Neural cell (in vitro differentiated cells): ENCODE measurements at regions not wholly inside any gene's neighbourhood (a gene's known extent, or its start where the extent isn't known, plus 50 kb on each side); places are given as distances from the start of the nearest gene placed in this dataset.

ENCODE experiments used
- H2AFZ ChIP-seq: fragments of 200-600, 300-800 bp; sonication (generic), shearing (Covaris generic); 2 replicates; pipeline ENCODE4 v1.6.0; 2014; ENCODE audit warnings: low read depth, mild to moderate bottlenecking, antibody characterized with exemption, low read length, moderate library complexity
- H3F3A ChIP-seq: fragments of 200-600 bp; shearing (Covaris generic); 2 replicates; pipeline ENCODE4 v1.6.1; 2016; ENCODE audit warnings: mild to moderate bottlenecking, moderate library complexity, mixed read lengths, antibody characterized with exemption, low read length; ENCODE audit not compliant: insufficient read depth, poor library complexity, severe bottlenecking
- H3K27ac ChIP-seq: fragments of 200-600, 300-800 bp; sonication (generic), shearing (Covaris generic); 2 replicates; pipeline ENCODE4 v1.5.1; 2014; ENCODE audit warnings: mild to moderate bottlenecking, low read length, moderate library complexity
- H3K27me3 ChIP-seq: fragments of 300-800, 200-600 bp; sonication (generic), shearing (Covaris generic); 2 replicates; pipeline ENCODE4 v1.6.0; 2014; ENCODE audit warnings: mild to moderate bottlenecking, low read depth, low read length, moderate library complexity; ENCODE audit not compliant: insufficient read depth
- H3K36me3 ChIP-seq: fragments of 300-800, 200-600 bp; sonication (generic), shearing (Covaris generic); 2 replicates; pipeline ENCODE4 v1.5.1; 2014; ENCODE audit warnings: mild to moderate bottlenecking, antibody characterized with exemption, low read length, moderate library complexity; ENCODE audit not compliant: insufficient read depth
- H3K4me2 ChIP-seq: fragments of 300-800, 200-600 bp; sonication (generic), shearing (Covaris generic); 2 replicates; pipeline ENCODE4 v1.6.0; 2014; ENCODE audit warnings: mild to moderate bottlenecking, low read length
- H3K4me3 ChIP-seq: fragments of 300-800, 200-600 bp; sonication (generic), shearing (Covaris generic); 2 replicates; pipeline ENCODE4 v1.5.1; 2014; ENCODE audit warnings: mild to moderate bottlenecking, low read length, moderate library complexity
- H3K79me2 ChIP-seq: fragments of 200-600 bp; shearing (Covaris generic); replicated peaks from 2 replicates; pipeline ENCODE4 v1.6.0; 2014; ENCODE audit warnings: mild to moderate bottlenecking, low read length, moderate library complexity; ENCODE audit not compliant: insufficient read depth
- H3K9ac ChIP-seq: fragments of 300-800, 200-600 bp; sonication (generic), shearing (Covaris generic); 2 replicates; pipeline ENCODE4 v1.6.1; 2016; ENCODE audit warnings: mild to moderate bottlenecking, low read length, mixed read lengths
- H3K9me2 ChIP-seq: fragments of 200-600 bp; shearing (Covaris generic); 2 replicates; pipeline ENCODE4 v1.6.1; 2016; ENCODE audit warnings: mild to moderate bottlenecking, low read length, mixed read lengths; ENCODE audit not compliant: insufficient read depth
- H3K9me3 ChIP-seq: fragments of 200-600, 300-800 bp; sonication (generic), shearing (Covaris generic); 2 replicates; pipeline ENCODE4 v1.6.1; 2016; ENCODE audit warnings: mild to moderate bottlenecking, mixed run types, low read length, moderate library complexity, mixed read lengths
- H4K20me1 ChIP-seq: fragments of 200-600 bp; shearing (Covaris generic); 2 replicates; pipeline ENCODE4 v1.6.1; 2016; ENCODE audit warnings: mild to moderate bottlenecking, mixed run types; ENCODE audit not compliant: insufficient read depth
- EP300 ChIP-seq: fragments of 450-650 bp; conservative IDR thresholded peaks from 2 replicates; pipeline ENCODE4 v1.6.1; 2014; ENCODE audit warnings: antibody characterized with exemption, mild to moderate bottlenecking, moderate library complexity; ENCODE audit not compliant: poor library complexity, severe bottlenecking
- EZH2 ChIP-seq: fragments of 200-600, 300-800 bp; shearing (Covaris generic), sonication (generic); IDR thresholded peaks from 2 replicates; pipeline ENCODE4 v1.6.1; 2014; ENCODE audit warnings: antibody characterized with exemption, low read length, borderline replicate concordance, mild to moderate bottlenecking; ENCODE audit not compliant: insufficient read depth, poor library complexity, severe bottlenecking
- MXI1 ChIP-seq: fragments of 450-650 bp; conservative IDR thresholded peaks from 2 replicates; pipeline ENCODE4 v1.6.1; 2014; ENCODE audit warnings: antibody characterized with exemption, mild to moderate bottlenecking; ENCODE audit not compliant: poor library complexity, severe bottlenecking
- POLR2AphosphoS5 ChIP-seq: IDR thresholded peaks from 2 replicates; pipeline ENCODE4 v1.6.1; 2012
- RAD21 ChIP-seq: fragments of 450-650 bp; conservative IDR thresholded peaks from 2 replicates; pipeline ENCODE4 v1.6.1; 2014; ENCODE audit warnings: antibody characterized with exemption, mild to moderate bottlenecking, moderate library complexity
- SMC3 ChIP-seq: fragments of 450-650 bp; conservative IDR thresholded peaks from 2 replicates; pipeline ENCODE4 v1.6.1; 2014; ENCODE audit warnings: antibody characterized with exemption, mild to moderate bottlenecking, moderate library complexity; ENCODE audit not compliant: poor library complexity
- TAF1 ChIP-seq: IDR thresholded peaks from 2 replicates; pipeline ENCODE4 v1.6.1; 2012; ENCODE audit warnings: low read depth
- TF ChIP-seq, protein P1 (sequence below): fragments of 450-650 bp; IDR thresholded peaks from 2 replicates; pipeline ENCODE4 v1.5.1; 2014; ENCODE audit warnings: antibody characterized with exemption, mild to moderate bottlenecking, moderate library complexity; ENCODE audit not compliant: poor library complexity, severe bottlenecking
- TF ChIP-seq, protein P2 (sequence below): IDR thresholded peaks from 2 replicates; pipeline ENCODE4 v1.6.1; 2012; ENCODE audit warnings: borderline replicate concordance

DNA sequence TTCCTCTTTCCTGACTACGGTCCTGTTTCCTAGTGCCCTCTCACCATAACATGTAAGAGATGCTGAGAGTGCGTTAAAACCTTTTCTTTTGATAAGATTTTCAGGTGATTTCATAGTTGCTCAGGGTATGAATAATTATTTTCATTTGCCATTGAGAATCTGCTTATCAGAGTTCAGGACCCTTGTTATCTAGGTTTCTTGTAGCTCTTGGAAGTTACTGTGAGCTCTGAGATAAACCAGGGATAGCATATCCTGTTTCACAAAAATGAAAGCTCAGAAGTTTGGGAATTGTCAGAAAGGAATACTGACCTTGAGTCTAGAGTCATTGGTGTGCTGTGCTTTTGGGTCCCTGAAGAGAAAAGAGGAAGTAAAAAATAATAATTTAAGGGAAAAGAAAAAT lies 76.8 kb upstream of the PRKG1 start:
- Histone ChIP-seq H2AFZ (no peak overlapping the region), H3K9me2 (no peaks in the 10 kb centered on the region), H3K36me3 (no peaks in the 10 kb centered on the region), H3F3A (no peaks in the 10 kb centered on the region), H3K9ac (no peak overlapping the region), H3K9me3 (no peaks in the 10 kb centered on the region), H3K27me3 (peaks cover 22% of the 10 kb centered on the region), H4K20me1 (no peaks in the 10 kb centered on the region), H3K79me2 (no peaks in the 10 kb centered on the region), H3K4me2 (no peak overlapping the region), H3K4me3 (no peak overlapping the region), H3K27ac (no peak overlapping the region)
- no peak for TF ChIP-seq MXI1
- no peak for TF ChIP-seq RAD21
- no peak for TF ChIP-seq SMC3
- TF ChIP-seq POLR2AphosphoS5, result no peak
- TF ChIP-seq TAF1, result no peak
- TF ChIP-seq, protein P1, sequence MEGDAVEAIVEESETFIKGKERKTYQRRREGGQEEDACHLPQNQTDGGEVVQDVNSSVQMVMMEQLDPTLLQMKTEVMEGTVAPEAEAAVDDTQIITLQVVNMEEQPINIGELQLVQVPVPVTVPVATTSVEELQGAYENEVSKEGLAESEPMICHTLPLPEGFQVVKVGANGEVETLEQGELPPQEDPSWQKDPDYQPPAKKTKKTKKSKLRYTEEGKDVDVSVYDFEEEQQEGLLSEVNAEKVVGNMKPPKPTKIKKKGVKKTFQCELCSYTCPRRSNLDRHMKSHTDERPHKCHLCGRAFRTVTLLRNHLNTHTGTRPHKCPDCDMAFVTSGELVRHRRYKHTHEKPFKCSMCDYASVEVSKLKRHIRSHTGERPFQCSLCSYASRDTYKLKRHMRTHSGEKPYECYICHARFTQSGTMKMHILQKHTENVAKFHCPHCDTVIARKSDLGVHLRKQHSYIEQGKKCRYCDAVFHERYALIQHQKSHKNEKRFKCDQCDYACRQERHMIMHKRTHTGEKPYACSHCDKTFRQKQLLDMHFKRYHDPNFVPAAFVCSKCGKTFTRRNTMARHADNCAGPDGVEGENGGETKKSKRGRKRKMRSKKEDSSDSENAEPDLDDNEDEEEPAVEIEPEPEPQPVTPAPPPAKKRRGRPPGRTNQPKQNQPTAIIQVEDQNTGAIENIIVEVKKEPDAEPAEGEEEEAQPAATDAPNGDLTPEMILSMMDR, result no peak
- TF ChIP-seq EP300, result no peak
- TF ChIP-seq, protein P2, sequence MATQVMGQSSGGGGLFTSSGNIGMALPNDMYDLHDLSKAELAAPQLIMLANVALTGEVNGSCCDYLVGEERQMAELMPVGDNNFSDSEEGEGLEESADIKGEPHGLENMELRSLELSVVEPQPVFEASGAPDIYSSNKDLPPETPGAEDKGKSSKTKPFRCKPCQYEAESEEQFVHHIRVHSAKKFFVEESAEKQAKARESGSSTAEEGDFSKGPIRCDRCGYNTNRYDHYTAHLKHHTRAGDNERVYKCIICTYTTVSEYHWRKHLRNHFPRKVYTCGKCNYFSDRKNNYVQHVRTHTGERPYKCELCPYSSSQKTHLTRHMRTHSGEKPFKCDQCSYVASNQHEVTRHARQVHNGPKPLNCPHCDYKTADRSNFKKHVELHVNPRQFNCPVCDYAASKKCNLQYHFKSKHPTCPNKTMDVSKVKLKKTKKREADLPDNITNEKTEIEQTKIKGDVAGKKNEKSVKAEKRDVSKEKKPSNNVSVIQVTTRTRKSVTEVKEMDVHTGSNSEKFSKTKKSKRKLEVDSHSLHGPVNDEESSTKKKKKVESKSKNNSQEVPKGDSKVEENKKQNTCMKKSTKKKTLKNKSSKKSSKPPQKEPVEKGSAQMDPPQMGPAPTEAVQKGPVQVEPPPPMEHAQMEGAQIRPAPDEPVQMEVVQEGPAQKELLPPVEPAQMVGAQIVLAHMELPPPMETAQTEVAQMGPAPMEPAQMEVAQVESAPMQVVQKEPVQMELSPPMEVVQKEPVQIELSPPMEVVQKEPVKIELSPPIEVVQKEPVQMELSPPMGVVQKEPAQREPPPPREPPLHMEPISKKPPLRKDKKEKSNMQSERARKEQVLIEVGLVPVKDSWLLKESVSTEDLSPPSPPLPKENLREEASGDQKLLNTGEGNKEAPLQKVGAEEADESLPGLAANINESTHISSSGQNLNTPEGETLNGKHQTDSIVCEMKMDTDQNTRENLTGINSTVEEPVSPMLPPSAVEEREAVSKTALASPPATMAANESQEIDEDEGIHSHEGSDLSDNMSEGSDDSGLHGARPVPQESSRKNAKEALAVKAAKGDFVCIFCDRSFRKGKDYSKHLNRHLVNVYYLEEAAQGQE, result no peak
- TF ChIP-seq EZH2, result no peak

DNA sequence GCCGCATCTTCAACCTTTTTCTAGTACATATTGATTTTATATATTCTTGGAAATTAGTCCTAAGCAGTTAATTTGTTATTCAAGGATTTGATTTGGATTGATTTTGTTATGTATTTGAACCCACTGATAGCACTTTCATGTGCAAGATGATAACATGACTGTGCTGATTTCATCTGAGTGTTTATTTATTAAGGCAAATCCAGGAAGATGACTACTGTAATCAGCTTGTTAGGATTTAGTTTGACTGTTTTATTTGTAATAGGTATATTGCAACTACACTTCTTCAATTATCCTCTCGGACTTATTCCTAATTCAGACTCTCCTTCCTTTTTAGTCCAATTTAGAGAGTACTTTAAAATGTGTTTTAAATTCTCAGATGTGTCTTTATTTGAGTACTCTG lies 75.1 kb upstream of the PRKG1 start:
- Histone ChIP-seq H3K4me3 (no peak overlapping the region), H3K9ac (no peak overlapping the region), H3K79me2 (no peaks in the 10 kb centered on the region), H3F3A (no peaks in the 10 kb centered on the region), H3K9me2 (no peaks in the 10 kb centered on the region), H3K27me3 (peaks cover 5% of the 10 kb centered on the region), H4K20me1 (no peaks in the 10 kb centered on the region), H3K27ac (no peak overlapping the region), H2AFZ (no peak overlapping the region), H3K36me3 (no peaks in the 10 kb centered on the region), H3K9me3 (no peaks in the 10 kb centered on the region), H3K4me2 (no peak overlapping the region)
- TF ChIP-seq TAF1, result no peak
- TF ChIP-seq MXI1, result no peak
- TF ChIP-seq, protein P2, result no peak
- TF ChIP-seq EZH2, result no peak
- TF ChIP-seq POLR2AphosphoS5, result no peak
- no peak for TF ChIP-seq SMC3
- TF ChIP-seq RAD21, result no peak
- no peak for TF ChIP-seq EP300
- TF ChIP-seq, protein P1, result no peak
